ENCODE measurements at regions not wholly inside any gene's neighbourhood (a gene's known extent, or its start where the extent isn't known, plus 50 kb on each side); places are given as distances from the start of the nearest gene placed in this dataset.

- Histone ChIP-seq H3K27ac (peak overlapping the region; percentile 48 to 89 (median 80); a peak in 21 of 22 replicates), H3K27me3 (no peaks in the 10 kb centered on the region), H3K9ac (peak overlapping the region; percentile 31 to 73 (median 52); a peak in 19 of 22 replicates), H3K4me3 (peak overlapping the region in 7 of 10 experiments; percentile 30 to 59 (median 40); a peak in 11 of 20 replicates), H3K4me1 (peaks cover 66 to 76% (median 72%) of the 10 kb centered on the region in 10 experiments), H3K4me2 (peak overlapping the region; percentile 73 to 98 (median 89)), H4K20me1 (no peaks in the 10 kb centered on the region), H3K9me3 (replicated peaks in 1 of 11) (peaks cover 0 to 9% (median 0%) of the 10 kb centered on the region in 11 experiments; a peak in 1 of 22 replicates), H3K36me3 (no peaks in the 10 kb centered on the region)
- peak in 1 of 11 experiments; percentile 18; a peak in 1 of 22 replicates for TF ChIP-seq Cebpa-rat (IDR thresholded peaks at IDR 0.05)
These were observed 108.0 kb upstream of the MAX start for GRCh38 chr14:65210118-65210821.

GRCh38 chr14:65210822-65211182 lies 108.5 kb upstream of the MAX start:
- Histone ChIP-seq H3K4me3 (peak overlapping the region in 7 of 10 experiments; percentile 30 to 59 (median 40); a peak in 11 of 20 replicates), H4K20me1 (no peaks in the 10 kb centered on the region), H3K9me3 (replicated peaks in 1 of 11) (peaks cover 0 to 9% (median 0%) of the 10 kb centered on the region in 11 experiments; a peak in 1 of 22 replicates), H3K27me3 (no peaks in the 10 kb centered on the region), H3K27ac (peak overlapping the region; percentile 48 to 89 (median 80); a peak in 21 of 22 replicates), H3K4me2 (peak overlapping the region; percentile 73 to 98 (median 89)), H3K4me1 (peaks cover 61 to 71% (median 67%) of the 10 kb centered on the region in 10 experiments), H3K9ac (peak overlapping the region; percentile 31 to 73 (median 52); a peak in 14 of 22 replicates), H3K36me3 (no peaks in the 10 kb centered on the region)
- TF ChIP-seq Cebpa-rat (IDR thresholded peaks at IDR 0.05): no peak

- Histone ChIP-seq H3K9ac (peak overlapping the region in 4 of 11 experiments; percentile 42 to 73 (median 65); a peak in 8 of 22 replicates), H3K4me1 (peaks cover 54 to 65% (median 60%) of the 10 kb centered on the region in 10 experiments), H3K9me3 (replicated peaks in 1 of 11) (peaks cover 0 to 12% (median 0%) of the 10 kb centered on the region in 11 experiments; a peak in 6 of 22 replicates), H4K20me1 (no peaks in the 10 kb centered on the region), H3K4me3 (peak overlapping the region in 4 of 10 experiments; percentile 18 to 46 (median 25); a peak in 5 of 20 replicates), H3K27ac (peak overlapping the region in 10 of 11 experiments; percentile 68 to 89 (median 80); a peak in 20 of 22 replicates), H3K4me2 (peak overlapping the region; percentile 73 to 98 (median 89)), H3K27me3 (no peaks in the 10 kb centered on the region), H3K36me3 (no peaks in the 10 kb centered on the region)
- TF ChIP-seq Cebpa-rat (IDR thresholded peaks at IDR 0.05): no peak
These were observed 109.1 kb upstream of the MAX start for GRCh38 chr14:65211341-65211987.

- Histone ChIP-seq H3K27ac (no peak overlapping the region), H3K4me1 (peaks cover 36 to 46% (median 42%) of the 10 kb centered on the region in 10 experiments), H3K4me3 (no peak overlapping the region), H4K20me1 (no peaks in the 10 kb centered on the region), H3K9me3 (replicated peaks in 1 of 11) (peaks cover 0 to 17% (median 0%) of the 10 kb centered on the region in 11 experiments; a peak in 6 of 22 replicates), H3K27me3 (no peaks in the 10 kb centered on the region), H3K36me3 (no peaks in the 10 kb centered on the region), H3K4me2 (no peak overlapping the region), H3K9ac (no peak overlapping the region)
- TF ChIP-seq Cebpa-rat (IDR thresholded peaks at IDR 0.05): no peak
These were observed 111.0 kb upstream of the MAX start for GRCh38 chr14:65213316-65213715.

GRCh38 chr14:65214741-65215140 lies 112.4 kb upstream of the MAX start:
- Histone ChIP-seq H3K36me3 (no peaks in the 10 kb centered on the region), H3K9me3 (replicated peaks in 1 of 11) (peaks cover 0 to 25% (median 4%) of the 10 kb centered on the region in 11 experiments; a peak in 10 of 22 replicates), H3K27ac (no peak overlapping the region), H3K4me3 (no peak overlapping the region), H3K4me2 (no peak overlapping the region), H3K4me1 (peaks cover 21 to 32% (median 28%) of the 10 kb centered on the region in 10 experiments), H4K20me1 (no peaks in the 10 kb centered on the region), H3K27me3 (no peaks in the 10 kb centered on the region), H3K9ac (no peak overlapping the region)
- no peak for TF ChIP-seq Cebpa-rat (IDR thresholded peaks at IDR 0.05)

- peaks cover 0 to 24% (median 9%) of the 10 kb centered on the region in 11 experiments; a peak in 10 of 22 replicates for H3K9me3 ChIP-seq (replicated peaks in 1 of 11)
- H4K20me1 ChIP-seq: no peaks in the 10 kb centered on the region
- H3K4me1 ChIP-seq: peaks cover 6 to 24% (median 17%) of the 10 kb centered on the region in 10 experiments; a peak in 17 of 20 replicates
- H3K36me3 ChIP-seq: no peaks in the 10 kb centered on the region
- no peak for TF ChIP-seq Cebpa-rat (IDR thresholded peaks at IDR 0.05)
- H3K4me2 ChIP-seq: no peak overlapping the region
- H3K27me3 ChIP-seq: no peaks in the 10 kb centered on the region
- H3K4me3 ChIP-seq: no peak overlapping the region
- no peak overlapping the region for H3K9ac ChIP-seq
- no peak overlapping the region for H3K27ac ChIP-seq
These were observed 117.0 kb upstream of the MAX start for GRCh38 chr14:65219353-65219752.

GRCh38 chr14:65222440-65222858 lies 120.1 kb upstream of the MAX start:
- H3K9ac ChIP-seq: no peak overlapping the region
- H4K20me1 ChIP-seq: no peaks in the 10 kb centered on the region
- no peak overlapping the region for H3K27ac ChIP-seq
- no peaks in the 10 kb centered on the region for H3K36me3 ChIP-seq
- TF ChIP-seq Cebpa-rat (IDR thresholded peaks at IDR 0.05): no peak
- no peaks in the 10 kb centered on the region for H3K27me3 ChIP-seq
- H3K4me1 ChIP-seq: peaks cover 37 to 55% (median 48%) of the 10 kb centered on the region in 10 experiments
- no peak overlapping the region for H3K4me3 ChIP-seq
- peaks cover 0 to 15% (median 9%) of the 10 kb centered on the region in 11 experiments; a peak in 7 of 22 replicates for H3K9me3 ChIP-seq (replicated peaks in 1 of 11)
- H3K4me2 ChIP-seq: peak overlapping the region in 6 of 11 experiments; percentile 4 to 92 (median 30); a peak in 6 of 22 replicates

- H3K9me3 ChIP-seq (replicated peaks in 1 of 11): peaks cover 0 to 15% (median 9%) of the 10 kb centered on the region in 11 experiments; a peak in 7 of 22 replicates
- no peak overlapping the region for H3K4me3 ChIP-seq
- no peak for TF ChIP-seq Cebpa-rat (IDR thresholded peaks at IDR 0.05)
- H4K20me1 ChIP-seq: no peaks in the 10 kb centered on the region
- H3K9ac ChIP-seq: no peak overlapping the region
- peaks cover 48 to 66% (median 57%) of the 10 kb centered on the region in 10 experiments for H3K4me1 ChIP-seq
- H3K27ac ChIP-seq: no peak overlapping the region
- H3K27me3 ChIP-seq: no peaks in the 10 kb centered on the region
- H3K4me2 ChIP-seq: peak overlapping the region in 2 of 11 experiments; percentile 30 to 92; a peak in 2 of 22 replicates
- no peaks in the 10 kb centered on the region for H3K36me3 ChIP-seq
These were observed 121.3 kb upstream of the MAX start for GRCh38 chr14:65223636-65224035.

Measured in BLaER1 treated with 17β-estradiol and CSF1 and Interleukin-3, amounts not matched to agents 10 nM and 100 nM (cell line).